ENCODE measurements at regions not wholly inside any gene's neighbourhood (a gene's known extent, or its start where the extent isn't known, plus 50 kb on each side); places are given as distances from the start of the nearest gene placed in this dataset.

DNA sequence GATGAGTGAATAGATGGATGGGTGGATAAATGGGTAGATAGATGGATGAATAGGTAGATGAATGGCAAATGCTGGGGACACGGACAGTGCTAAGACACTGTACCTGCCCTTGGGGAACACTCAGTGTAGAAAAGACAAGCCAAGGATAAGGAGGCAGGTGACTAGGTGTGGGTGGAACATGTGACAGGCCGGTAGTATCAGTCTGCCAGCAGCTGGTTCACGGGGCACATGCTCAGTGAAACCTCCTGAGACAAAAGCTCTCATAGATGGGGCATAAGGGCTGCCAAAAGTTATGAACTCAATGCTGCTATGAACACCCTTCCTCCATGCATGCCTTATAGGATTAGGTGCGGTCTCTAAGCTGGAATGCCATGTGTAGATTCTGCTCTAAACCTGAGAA is 71.0 kb downstream of the C5orf15 start:
- ChIA-PET CTCF (interaction anchor here (1.0 to 3.7 kb wide), 4 partner anchors 9 to 28 kb away, joined by 3 to 12 read pairs (median 4); no protein-coding TSS in a partner anchor), POLR2A (no interaction called here)
- DNase-seq (ENCODE audit: extremely low spot score) = no peak
- TF ChIP-seq, protein P1, sequence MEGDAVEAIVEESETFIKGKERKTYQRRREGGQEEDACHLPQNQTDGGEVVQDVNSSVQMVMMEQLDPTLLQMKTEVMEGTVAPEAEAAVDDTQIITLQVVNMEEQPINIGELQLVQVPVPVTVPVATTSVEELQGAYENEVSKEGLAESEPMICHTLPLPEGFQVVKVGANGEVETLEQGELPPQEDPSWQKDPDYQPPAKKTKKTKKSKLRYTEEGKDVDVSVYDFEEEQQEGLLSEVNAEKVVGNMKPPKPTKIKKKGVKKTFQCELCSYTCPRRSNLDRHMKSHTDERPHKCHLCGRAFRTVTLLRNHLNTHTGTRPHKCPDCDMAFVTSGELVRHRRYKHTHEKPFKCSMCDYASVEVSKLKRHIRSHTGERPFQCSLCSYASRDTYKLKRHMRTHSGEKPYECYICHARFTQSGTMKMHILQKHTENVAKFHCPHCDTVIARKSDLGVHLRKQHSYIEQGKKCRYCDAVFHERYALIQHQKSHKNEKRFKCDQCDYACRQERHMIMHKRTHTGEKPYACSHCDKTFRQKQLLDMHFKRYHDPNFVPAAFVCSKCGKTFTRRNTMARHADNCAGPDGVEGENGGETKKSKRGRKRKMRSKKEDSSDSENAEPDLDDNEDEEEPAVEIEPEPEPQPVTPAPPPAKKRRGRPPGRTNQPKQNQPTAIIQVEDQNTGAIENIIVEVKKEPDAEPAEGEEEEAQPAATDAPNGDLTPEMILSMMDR (IDR thresholded peaks at IDR 0.05; ENCODE audit: control extremely low read depth, extremely low read depth, low read depth, missing control alignments) = no peak

DNA sequence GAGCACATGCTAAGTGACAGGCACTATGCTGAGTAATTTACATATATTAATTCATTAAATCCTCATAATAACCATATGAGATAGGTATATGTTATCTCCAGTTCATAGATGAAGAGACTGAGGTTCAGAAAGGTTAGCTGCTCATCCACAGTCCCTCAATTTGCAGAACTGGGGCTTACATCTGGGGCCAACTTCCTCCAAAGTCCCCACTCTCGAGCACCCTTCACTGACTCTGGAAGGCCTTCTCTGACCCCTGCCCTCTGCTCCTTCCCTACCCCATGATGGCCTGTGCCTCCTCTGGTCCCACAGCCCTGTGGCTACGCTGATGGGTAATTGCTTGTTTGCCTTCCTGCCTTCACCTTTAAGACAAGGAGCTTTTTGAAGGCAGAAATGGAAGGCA is 71.6 kb downstream of the C5orf15 start:
- ChIA-PET CTCF (interaction anchor here (1.0 to 3.7 kb wide), 4 partner anchors 10 to 27 kb away, joined by 3 to 12 read pairs (median 4); no protein-coding TSS in a partner anchor), POLR2A (no interaction called here)
- no peak for DNase-seq (ENCODE audit: extremely low spot score)
- TF ChIP-seq, protein P1 (IDR thresholded peaks at IDR 0.05; ENCODE audit: control extremely low read depth, extremely low read depth, low read depth, missing control alignments) = no peak

DNA sequence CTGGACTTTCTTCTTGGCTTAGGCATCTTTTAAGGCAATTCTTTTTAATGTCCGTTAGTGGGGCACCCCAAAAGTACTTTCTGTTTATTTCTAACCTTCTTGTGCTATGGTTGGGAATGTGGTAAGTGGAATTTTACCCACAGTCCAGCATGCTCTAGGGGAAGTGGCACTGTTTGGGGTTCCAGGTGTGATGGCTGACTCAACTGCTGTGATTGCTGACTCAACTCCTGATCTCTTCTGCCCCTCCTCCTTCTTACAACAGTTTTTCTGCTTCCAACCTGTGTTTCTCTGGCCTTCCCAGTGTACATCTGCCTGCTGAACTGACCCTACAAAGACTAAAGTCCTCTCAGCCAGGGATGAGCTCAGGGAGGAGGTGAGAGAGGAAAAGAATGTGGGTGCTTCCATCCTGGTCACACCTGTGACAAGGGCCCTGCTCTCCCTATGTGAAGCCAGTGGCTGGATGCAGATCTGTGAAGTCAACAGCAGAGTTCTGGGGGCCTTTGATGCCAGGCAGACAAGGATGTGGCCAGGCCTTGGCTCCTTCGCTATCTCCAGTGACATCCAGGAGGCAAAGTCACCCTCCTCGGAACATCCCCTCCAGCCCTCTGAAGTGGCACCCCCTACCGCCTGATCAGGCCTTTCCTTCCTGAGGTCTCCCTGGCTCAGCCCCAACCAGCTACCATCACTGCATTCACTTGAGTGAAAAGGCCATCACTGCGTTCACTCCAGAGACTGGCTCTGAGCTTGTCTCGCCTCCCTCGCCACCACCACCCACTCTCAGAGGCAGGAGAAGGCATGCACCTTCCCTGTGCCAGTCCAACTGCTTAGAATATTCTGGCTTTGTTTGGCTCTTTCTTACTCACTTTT is 72.2 kb downstream of the C5orf15 start:
- TF ChIP-seq, protein P1 (IDR thresholded peaks at IDR 0.05; ENCODE audit: control extremely low read depth, extremely low read depth, low read depth, missing control alignments) = no peak
- ChIA-PET CTCF (interaction anchor here (1.0 to 3.7 kb wide), 3 partner anchors 10 to 28 kb away, joined by 3 to 12 read pairs (median 3); no protein-coding TSS in a partner anchor), POLR2A (no interaction called here)
- DNase-seq (ENCODE audit: extremely low spot score) = no peak

DNA sequence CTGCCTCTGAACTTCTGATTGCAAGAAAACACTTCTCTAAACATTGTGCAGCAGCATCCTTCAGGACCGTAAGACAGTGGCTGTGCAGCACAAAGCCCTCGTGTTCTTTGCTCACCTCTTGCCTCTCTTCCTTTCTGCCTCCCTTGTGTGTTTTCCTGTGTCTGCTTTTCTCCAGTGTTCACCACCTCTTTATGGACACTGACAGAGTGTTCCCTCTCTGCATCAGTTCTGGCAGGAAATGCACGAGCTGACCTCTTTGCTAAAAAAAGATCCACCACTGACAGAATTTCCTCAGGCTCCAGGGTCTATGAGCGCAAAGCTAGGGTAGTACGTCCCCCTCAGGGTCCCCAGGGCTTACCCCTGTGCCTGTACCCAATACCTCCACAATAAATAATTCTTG is 74.3 kb downstream of the C5orf15 start:
- POLR2A ChIA-PET = no interaction called here
- TF ChIP-seq, protein P1 (IDR thresholded peaks at IDR 0.05; ENCODE audit: control extremely low read depth, extremely low read depth, low read depth, missing control alignments) = no peak
- CTCF ChIA-PET = interaction anchor here (1.0 to 2.7 kb wide), 5 partner anchors 14 to 471 kb away, joined by 3 to 14 read pairs (median 4); no protein-coding TSS in a partner anchor
- DNase-seq (ENCODE audit: extremely low spot score) = no peak

DNA sequence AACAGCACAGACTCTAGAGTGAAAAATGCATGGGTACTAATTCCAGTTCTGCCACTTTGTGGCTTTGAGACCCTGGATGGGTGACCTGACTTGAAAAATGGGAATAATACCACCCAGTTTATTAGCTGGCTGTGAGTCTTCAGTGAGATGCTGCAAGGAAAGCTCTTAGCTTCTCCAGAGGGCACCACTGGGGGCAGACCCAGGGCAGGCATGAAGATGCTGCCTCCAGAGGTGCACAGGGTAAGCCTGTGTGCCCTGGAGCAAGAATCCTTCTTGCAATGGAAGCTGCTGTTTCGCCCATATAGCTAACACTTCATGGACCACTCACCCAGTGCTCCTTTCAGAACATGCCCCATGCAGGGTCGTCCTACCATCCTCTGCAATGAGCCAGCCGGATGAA is 75.7 kb downstream of the C5orf15 start:
- TF ChIP-seq, protein P1 (IDR thresholded peaks at IDR 0.05; ENCODE audit: control extremely low read depth, extremely low read depth, low read depth, missing control alignments) = no peak
- no peak for DNase-seq (ENCODE audit: extremely low spot score)
- POLR2A ChIA-PET = no interaction called here
- CTCF ChIA-PET = interaction anchor here (0.9 to 2.7 kb wide), 3 partner anchors 13 to 125 kb away, joined by 3 to 14 read pairs (median 4); no protein-coding TSS in a partner anchor

DNA sequence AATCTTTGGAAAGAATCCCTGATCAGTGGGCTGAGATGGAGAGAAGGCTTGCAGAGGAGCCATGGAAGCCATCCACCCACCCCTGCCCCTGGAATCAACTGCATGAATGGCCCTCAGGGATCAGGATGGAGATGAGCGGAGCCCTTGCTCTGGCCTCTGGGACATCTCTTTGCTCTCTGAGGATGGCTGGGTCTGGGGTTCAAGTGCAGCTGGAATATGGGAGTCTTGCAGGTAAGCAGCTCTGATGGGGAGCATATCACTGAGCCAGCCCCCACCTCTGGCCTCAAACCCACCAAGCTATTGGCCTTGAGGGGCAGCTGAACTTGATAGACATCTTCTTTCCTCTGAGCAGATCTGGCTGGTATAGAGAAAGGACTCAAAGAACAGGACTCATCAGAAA is 76.1 kb downstream of the C5orf15 start:
- DNase-seq (ENCODE audit: extremely low spot score) = no peak
- ChIA-PET CTCF (interaction anchor here (1.3 to 2.7 kb wide), 2 partner anchors 23 to 87 kb away, joined by 3 to 14 read pairs; no protein-coding TSS in a partner anchor), POLR2A (no interaction called here)
- TF ChIP-seq, protein P1 (IDR thresholded peaks at IDR 0.05; ENCODE audit: control extremely low read depth, extremely low read depth, low read depth, missing control alignments) = no peak
